ENCODE measurements at regions not wholly inside any gene's neighbourhood (a gene's known extent, or its start where the extent isn't known, plus 50 kb on each side); places are given as distances from the start of the nearest gene placed in this dataset.

GRCh38 chr15:31219221-31219620 lies 107.4 kb upstream of the KLF13 start:
- ChIA-PET POLR2A (no interaction called here), CTCF (no interaction called here)
- TF ChIP-seq CTCF (IDR thresholded peaks at IDR 0.05; ENCODE audit: insufficient read depth in 1 of 2, low read depth in 1 of 2, low read length in 1 of 2, severe bottlenecking in 1 of 2, unreplicated experiment in 1 of 2), result no peak
- peaks cover 8% of the 10 kb centered on the region; the same call in 1 of the 2 replicates for H3K4me1 ChIP-seq
- no peaks in the 10 kb centered on the region for H3K36me3 Mint-ChIP-seq (ENCODE audit: insufficient read depth, unreplicated experiment)
- no peak overlapping the region for H3K4me3 ChIP-seq (ENCODE audit: low read depth, low read length)
- no peaks in the 10 kb centered on the region for H3K4me1 Mint-ChIP-seq (ENCODE audit: low read depth, unreplicated experiment)
- DNase-seq, result no peak
- no peak overlapping the region for H3K27ac Mint-ChIP-seq (ENCODE audit: unreplicated experiment)
- peaks cover 3% of the 10 kb centered on the region for H3K27me3 Mint-ChIP-seq (ENCODE audit: insufficient read depth, unreplicated experiment)
- no TSS peak for BruUV-seq (replicated peaks)
- no peaks in the 10 kb centered on the region for H3K36me3 ChIP-seq (ENCODE audit: control insufficient read depth, insufficient read depth, low read length)
- no peak overlapping the region for H3K4me3 Mint-ChIP-seq (ENCODE audit: unreplicated experiment)
- no peaks in the 10 kb centered on the region for H3K9me3 Mint-ChIP-seq (ENCODE audit: unreplicated experiment)
- H3K27me3 ChIP-seq (replicated peaks; ENCODE audit: control insufficient read depth, insufficient read depth, low read length), result no peaks in the 10 kb centered on the region
- H3K9me3 ChIP-seq, result no peaks in the 10 kb centered on the region
- intact Hi-C loops (cut with micrococcal nuclease; ENCODE audit: unreplicated experiment), result loop anchor here (5.0 kb wide), 1 partner anchor 108 kb away; the partner anchor contains the start of gene KLF13

DNA sequence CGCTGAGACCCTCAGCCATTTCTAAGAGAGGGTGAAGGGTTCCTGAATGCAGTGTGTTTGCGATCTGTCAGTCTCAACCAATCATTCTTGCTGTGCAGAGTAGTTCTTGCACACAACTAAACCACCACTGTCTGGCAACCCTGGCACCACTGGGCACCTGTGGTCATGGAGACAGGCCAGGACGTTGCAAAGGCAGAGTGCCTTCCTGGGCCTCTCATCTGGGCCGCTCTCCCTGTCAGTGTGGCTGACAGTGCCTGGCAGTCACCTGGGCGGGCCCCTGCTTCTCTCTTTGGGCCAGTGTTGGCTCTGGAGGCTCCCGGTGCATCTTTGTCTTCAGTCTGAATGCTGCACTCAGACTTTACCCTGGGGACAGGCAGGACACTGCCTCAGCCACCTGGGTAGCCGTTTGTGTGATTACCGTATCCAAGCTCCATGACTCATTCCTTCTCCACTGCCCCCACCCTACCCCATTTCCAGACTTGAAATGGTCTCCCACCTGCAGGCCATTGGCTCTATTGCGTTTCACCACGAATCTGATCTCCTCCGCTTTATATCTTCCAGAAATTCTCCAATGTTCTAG lies 104.6 kb upstream of the KLF13 start:
- no TSS peak for BruUV-seq (replicated peaks)
- Histone ChIP-seq H3K27me3 (replicated peaks; ENCODE audit: control insufficient read depth, insufficient read depth, low read length) (no peaks in the 10 kb centered on the region), H3K9me3 (no peaks in the 10 kb centered on the region), H3K36me3 (ENCODE audit: control insufficient read depth, insufficient read depth, low read length) (no peaks in the 10 kb centered on the region), H3K4me1 (no peaks in the 10 kb centered on the region), H3K4me3 (ENCODE audit: low read depth, low read length) (no peak overlapping the region)
- no peak for DNase-seq
- H3K4me1 Mint-ChIP-seq (ENCODE audit: low read depth, unreplicated experiment), result no peaks in the 10 kb centered on the region
- H3K27ac Mint-ChIP-seq (ENCODE audit: unreplicated experiment), result no peak overlapping the region
- H3K27me3 Mint-ChIP-seq (ENCODE audit: insufficient read depth, unreplicated experiment), result peaks cover 9% of the 10 kb centered on the region
- no peaks in the 10 kb centered on the region for H3K36me3 Mint-ChIP-seq (ENCODE audit: insufficient read depth, unreplicated experiment)
- H3K9me3 Mint-ChIP-seq (ENCODE audit: unreplicated experiment), result peaks cover 8% of the 10 kb centered on the region
- CTCF ChIA-PET, result no interaction called here
- POLR2A ChIA-PET, result no interaction called here
- no peak for TF ChIP-seq CTCF (IDR thresholded peaks at IDR 0.05; ENCODE audit: insufficient read depth in 1 of 2, low read depth in 1 of 2, low read length in 1 of 2, severe bottlenecking in 1 of 2, unreplicated experiment in 1 of 2)
- no peak overlapping the region for H3K4me3 Mint-ChIP-seq (ENCODE audit: unreplicated experiment)
- intact Hi-C loops (cut with micrococcal nuclease; ENCODE audit: unreplicated experiment), result no loop called here

GRCh38 chr15:31222773-31223341 lies 103.8 kb upstream of the KLF13 start:
- Histone ChIP-seq H3K4me1 (no peaks in the 10 kb centered on the region), H3K9me3 (no peaks in the 10 kb centered on the region), H3K4me3 (ENCODE audit: low read depth, low read length) (no peak overlapping the region), H3K36me3 (ENCODE audit: control insufficient read depth, insufficient read depth, low read length) (no peaks in the 10 kb centered on the region), H3K27me3 (replicated peaks; ENCODE audit: control insufficient read depth, insufficient read depth, low read length) (no peaks in the 10 kb centered on the region)
- no peak for DNase-seq
- intact Hi-C loops (cut with micrococcal nuclease; ENCODE audit: unreplicated experiment), result no loop called here
- ChIA-PET POLR2A (no interaction called here), CTCF (no interaction called here)
- H3K4me1 Mint-ChIP-seq (ENCODE audit: low read depth, unreplicated experiment), result no peaks in the 10 kb centered on the region
- no peak overlapping the region for H3K27ac Mint-ChIP-seq (ENCODE audit: unreplicated experiment)
- no peaks in the 10 kb centered on the region for H3K36me3 Mint-ChIP-seq (ENCODE audit: insufficient read depth, unreplicated experiment)
- BruUV-seq (replicated peaks), result no TSS peak
- peaks cover 9% of the 10 kb centered on the region for H3K27me3 Mint-ChIP-seq (ENCODE audit: insufficient read depth, unreplicated experiment)
- peaks cover 8% of the 10 kb centered on the region for H3K9me3 Mint-ChIP-seq (ENCODE audit: unreplicated experiment)
- no peak overlapping the region for H3K4me3 Mint-ChIP-seq (ENCODE audit: unreplicated experiment)
- TF ChIP-seq CTCF (IDR thresholded peaks at IDR 0.05; ENCODE audit: insufficient read depth in 1 of 2, low read depth in 1 of 2, low read length in 1 of 2, severe bottlenecking in 1 of 2, unreplicated experiment in 1 of 2), result no peak

All from Caco-2 (cell line).